ENCODE measurements at regions not wholly inside any gene's neighbourhood (a gene's known extent, or its start where the extent isn't known, plus 50 kb on each side); places are given as distances from the start of the nearest gene placed in this dataset.

- POLR2A ChIA-PET = no interaction called here
- peaks cover 16% of the 10 kb centered on the region for H3K27me3 Mint-ChIP-seq (ENCODE audit: insufficient read depth, unreplicated experiment)
- no peaks in the 10 kb centered on the region for H3K36me3 Mint-ChIP-seq (ENCODE audit: insufficient read depth, unreplicated experiment)
- BruUV-seq (replicated peaks) = no TSS peak
- H3K9me3 Mint-ChIP-seq (ENCODE audit: unreplicated experiment) = peaks cover 7% of the 10 kb centered on the region
- no peaks in the 10 kb centered on the region for H3K4me1 Mint-ChIP-seq (ENCODE audit: insufficient read depth, unreplicated experiment)
- no peak for DNase-seq (ENCODE audit: unreplicated experiment)
- no peak overlapping the region for H3K27ac Mint-ChIP-seq (ENCODE audit: low read depth, unreplicated experiment)
- CTCF ChIA-PET = no interaction called here
- intact Hi-C loops (cut with micrococcal nuclease) = no loop called here
- no peak overlapping the region for H3K4me3 Mint-ChIP-seq (ENCODE audit: unreplicated experiment)
- TF ChIP-seq CTCF (IDR thresholded peaks at IDR 0.05; ENCODE audit: unreplicated experiment) = no peak
Measured at GRCh38 chr2:162916286-162916801, 77.8 kb upstream of the KCNH7 start.

- H3K27me3 Mint-ChIP-seq (ENCODE audit: insufficient read depth, unreplicated experiment) = peaks cover 21% of the 10 kb centered on the region
- ChIA-PET CTCF (interaction anchor here (0.6 kb wide), 1 partner anchor 1682 kb away, joined by 3 read pairs; no protein-coding TSS in a partner anchor), POLR2A (no interaction called here)
- H3K9me3 Mint-ChIP-seq (ENCODE audit: unreplicated experiment) = peaks cover 7% of the 10 kb centered on the region
- H3K36me3 Mint-ChIP-seq (ENCODE audit: insufficient read depth, unreplicated experiment) = no peaks in the 10 kb centered on the region
- H3K4me1 Mint-ChIP-seq (ENCODE audit: insufficient read depth, unreplicated experiment) = no peaks in the 10 kb centered on the region
- no peak overlapping the region for H3K27ac Mint-ChIP-seq (ENCODE audit: low read depth, unreplicated experiment)
- no TSS peak for BruUV-seq (replicated peaks)
- no peak for DNase-seq (ENCODE audit: unreplicated experiment)
- TF ChIP-seq CTCF (IDR thresholded peaks at IDR 0.05; ENCODE audit: unreplicated experiment) = no peak
- intact Hi-C loops (cut with micrococcal nuclease) = no loop called here
- H3K4me3 Mint-ChIP-seq (ENCODE audit: unreplicated experiment) = no peak overlapping the region
Measured at GRCh38 chr2:162915858-162916257, 77.3 kb upstream of the KCNH7 start.

- no peaks in the 10 kb centered on the region for H3K36me3 Mint-ChIP-seq (ENCODE audit: insufficient read depth, unreplicated experiment)
- intact Hi-C loops (cut with micrococcal nuclease) = no loop called here
- H3K9me3 Mint-ChIP-seq (ENCODE audit: unreplicated experiment) = peaks cover 7% of the 10 kb centered on the region
- POLR2A ChIA-PET = no interaction called here
- CTCF ChIA-PET = no interaction called here
- no peak overlapping the region for H3K4me3 Mint-ChIP-seq (ENCODE audit: unreplicated experiment)
- no TSS peak for BruUV-seq (replicated peaks)
- no peak for DNase-seq (ENCODE audit: unreplicated experiment)
- peaks cover 30% of the 10 kb centered on the region for H3K27me3 Mint-ChIP-seq (ENCODE audit: insufficient read depth, unreplicated experiment)
- H3K4me1 Mint-ChIP-seq (ENCODE audit: insufficient read depth, unreplicated experiment) = no peaks in the 10 kb centered on the region
- H3K27ac Mint-ChIP-seq (ENCODE audit: low read depth, unreplicated experiment) = no peak overlapping the region
- TF ChIP-seq CTCF (IDR thresholded peaks at IDR 0.05; ENCODE audit: unreplicated experiment) = no peak
Measured at GRCh38 chr2:162914161-162914560, 75.6 kb upstream of the KCNH7 start.

- CTCF ChIA-PET = no interaction called here
Measured at GRCh38 chr2:162912787-162913186, 74.2 kb upstream of the KCNH7 start.

More at GRCh38 chr2:162912787-162913186, 74.2 kb upstream of the KCNH7 start:
- no peaks in the 10 kb centered on the region for H3K36me3 Mint-ChIP-seq (ENCODE audit: insufficient read depth, unreplicated experiment)
- no peaks in the 10 kb centered on the region for H3K4me1 Mint-ChIP-seq (ENCODE audit: insufficient read depth, unreplicated experiment)
- POLR2A ChIA-PET = no interaction called here
- TF ChIP-seq CTCF (IDR thresholded peaks at IDR 0.05; ENCODE audit: unreplicated experiment) = no peak
- no peak for DNase-seq (ENCODE audit: unreplicated experiment)
- H3K27me3 Mint-ChIP-seq (ENCODE audit: insufficient read depth, unreplicated experiment) = peaks cover 30% of the 10 kb centered on the region
- BruUV-seq (replicated peaks) = no TSS peak
- no peak overlapping the region for H3K4me3 Mint-ChIP-seq (ENCODE audit: unreplicated experiment)
- no peak overlapping the region for H3K27ac Mint-ChIP-seq (ENCODE audit: low read depth, unreplicated experiment)
- intact Hi-C loops (cut with micrococcal nuclease) = no loop called here
- H3K9me3 Mint-ChIP-seq (ENCODE audit: unreplicated experiment) = peaks cover 7% of the 10 kb centered on the region
